ENCODE measurements at regions not wholly inside any gene's neighbourhood (a gene's known extent, or its start where the extent isn't known, plus 50 kb on each side); places are given as distances from the start of the nearest gene placed in this dataset.
A peak's percentile ranks its signal among the peaks of the same experiment; 100 is the strongest.
"Not testable (repeated sequence)": the region's sequence is repeated elsewhere in the genome, so short reads cannot be mapped to it uniquely, and the experiment has no call there.

DNA sequence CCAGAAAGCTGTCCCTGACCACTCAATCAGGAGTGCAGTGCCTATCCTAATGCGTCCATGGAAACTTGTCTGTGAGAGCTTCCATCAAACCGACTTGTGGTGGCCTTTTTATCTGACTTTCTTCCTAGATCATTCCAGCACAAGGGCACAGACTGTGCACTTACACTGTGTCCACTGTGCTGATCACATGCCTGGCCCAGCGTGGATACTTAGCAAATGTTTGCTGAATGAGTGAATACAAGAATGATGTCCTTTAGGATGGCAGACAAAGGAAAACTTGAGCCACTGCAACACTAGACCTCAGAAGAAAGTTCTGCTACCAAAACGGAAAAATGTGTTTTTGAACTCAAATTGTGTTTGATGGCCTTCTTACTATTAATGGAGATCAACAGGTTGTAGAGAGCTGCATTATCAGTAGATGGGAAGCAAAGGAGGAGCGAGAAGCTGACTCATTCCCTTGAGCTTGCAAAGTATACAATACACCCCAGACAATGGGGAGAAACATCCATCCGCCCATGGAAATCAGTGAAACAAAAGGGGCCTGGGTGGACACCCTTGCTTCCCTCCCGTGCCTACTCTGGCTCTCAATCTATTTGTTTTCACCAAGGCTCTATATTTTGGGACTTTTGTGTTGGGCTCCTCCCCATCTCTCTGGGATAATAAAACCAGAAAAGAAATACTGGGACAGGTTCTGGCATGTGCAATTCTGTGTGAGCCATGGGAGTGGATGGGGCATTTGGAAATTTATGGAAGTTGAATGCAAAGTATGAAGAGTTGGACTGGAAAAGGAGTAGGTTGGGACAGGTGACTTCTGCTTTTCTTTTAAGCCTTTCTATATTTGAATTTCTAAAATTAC is 76.2 kb upstream of the ZFAND5 start:
- peak; percentile 64 for DNase-seq
- in situ Hi-C loops (cut with HindIII; ENCODE audit: low pct_ligation_motif_present, low sequenced_read_pairs): no loop called here
- Histone ChIP-seq H3K4me3 (ENCODE audit: low read depth, low read length) (no peak overlapping the region), H3K27ac (peak overlapping the region; percentile 81), H3K27me3 (replicated peaks) (no peaks in the 10 kb centered on the region), H3K36me3 (replicated peaks) (no peaks in the 10 kb centered on the region)
- TF ChIP-seq, protein P1, sequence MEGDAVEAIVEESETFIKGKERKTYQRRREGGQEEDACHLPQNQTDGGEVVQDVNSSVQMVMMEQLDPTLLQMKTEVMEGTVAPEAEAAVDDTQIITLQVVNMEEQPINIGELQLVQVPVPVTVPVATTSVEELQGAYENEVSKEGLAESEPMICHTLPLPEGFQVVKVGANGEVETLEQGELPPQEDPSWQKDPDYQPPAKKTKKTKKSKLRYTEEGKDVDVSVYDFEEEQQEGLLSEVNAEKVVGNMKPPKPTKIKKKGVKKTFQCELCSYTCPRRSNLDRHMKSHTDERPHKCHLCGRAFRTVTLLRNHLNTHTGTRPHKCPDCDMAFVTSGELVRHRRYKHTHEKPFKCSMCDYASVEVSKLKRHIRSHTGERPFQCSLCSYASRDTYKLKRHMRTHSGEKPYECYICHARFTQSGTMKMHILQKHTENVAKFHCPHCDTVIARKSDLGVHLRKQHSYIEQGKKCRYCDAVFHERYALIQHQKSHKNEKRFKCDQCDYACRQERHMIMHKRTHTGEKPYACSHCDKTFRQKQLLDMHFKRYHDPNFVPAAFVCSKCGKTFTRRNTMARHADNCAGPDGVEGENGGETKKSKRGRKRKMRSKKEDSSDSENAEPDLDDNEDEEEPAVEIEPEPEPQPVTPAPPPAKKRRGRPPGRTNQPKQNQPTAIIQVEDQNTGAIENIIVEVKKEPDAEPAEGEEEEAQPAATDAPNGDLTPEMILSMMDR (IDR thresholded peaks at IDR 0.05; ENCODE audit: low read depth, low read length, missing control alignments): no peak

DNA sequence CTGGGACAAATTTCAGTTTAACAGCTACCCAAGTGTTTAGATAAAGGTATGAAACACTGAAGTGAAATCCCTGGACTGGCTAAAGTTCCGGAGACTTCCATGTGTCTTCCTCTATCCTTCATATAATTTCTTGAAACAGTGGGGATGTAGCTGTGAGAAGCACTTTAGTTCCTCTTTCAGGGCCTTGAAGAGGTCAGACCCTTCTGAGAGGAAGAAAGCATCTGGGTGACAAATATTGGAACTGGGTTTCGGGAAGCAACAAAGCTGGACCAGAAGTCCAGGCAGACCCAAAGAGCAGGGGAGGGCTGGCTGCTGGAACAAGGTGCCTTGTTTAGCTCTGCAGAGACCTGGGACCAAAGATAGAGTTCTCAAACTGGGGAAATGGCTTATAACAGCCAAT is 75.4 kb upstream of the ZFAND5 start:
- no peaks in the 10 kb centered on the region for H3K36me3 ChIP-seq (replicated peaks)
- DNase-seq: no peak
- TF ChIP-seq, protein P1 (IDR thresholded peaks at IDR 0.05; ENCODE audit: low read depth, low read length, missing control alignments): no peak
- in situ Hi-C loops (cut with HindIII; ENCODE audit: low pct_ligation_motif_present, low sequenced_read_pairs): no loop called here
- no peaks in the 10 kb centered on the region for H3K27me3 ChIP-seq (replicated peaks)
- no peak overlapping the region for H3K27ac ChIP-seq
- no peak overlapping the region for H3K4me3 ChIP-seq (ENCODE audit: low read depth, low read length)

DNA sequence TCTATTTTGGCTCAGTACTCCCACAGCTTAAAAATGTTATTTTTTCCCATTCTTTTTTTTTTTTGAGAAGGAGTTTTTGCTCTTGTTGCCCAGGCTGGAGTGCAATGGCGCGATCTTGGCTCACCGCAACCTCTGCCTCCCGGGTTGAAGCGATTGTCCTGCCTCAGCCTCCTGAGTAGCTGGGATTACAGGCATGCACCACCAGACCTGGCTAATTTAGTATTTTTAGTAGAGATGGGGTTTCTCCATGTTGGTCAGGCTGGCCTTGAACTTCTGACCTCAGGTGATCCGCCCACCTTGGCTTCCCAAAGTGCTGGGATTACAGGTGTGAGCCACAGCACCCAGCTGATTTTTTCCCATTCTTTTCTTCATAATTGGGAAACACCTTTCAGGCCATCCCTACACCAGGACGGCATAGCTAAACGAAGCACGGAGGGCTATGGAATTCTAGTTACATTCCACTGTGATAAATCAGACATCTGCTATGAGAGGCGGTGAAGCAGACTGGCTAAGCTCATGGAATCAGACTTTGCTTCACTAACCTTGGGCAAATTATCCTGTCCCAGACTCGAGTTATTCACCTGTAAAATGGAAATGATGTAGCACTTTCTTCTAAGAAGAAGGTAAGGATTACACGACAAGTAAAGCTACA is 68.7 kb upstream of the ZFAND5 start:
- in situ Hi-C loops (cut with HindIII; ENCODE audit: low pct_ligation_motif_present, low sequenced_read_pairs); H3K36me3 ChIP-seq (replicated peaks); H3K27ac ChIP-seq; H3K27me3 ChIP-seq (replicated peaks); H3K4me3 ChIP-seq (ENCODE audit: low read depth, low read length): not testable (repeated sequence)
- peak; percentile 70 for DNase-seq

DNA sequence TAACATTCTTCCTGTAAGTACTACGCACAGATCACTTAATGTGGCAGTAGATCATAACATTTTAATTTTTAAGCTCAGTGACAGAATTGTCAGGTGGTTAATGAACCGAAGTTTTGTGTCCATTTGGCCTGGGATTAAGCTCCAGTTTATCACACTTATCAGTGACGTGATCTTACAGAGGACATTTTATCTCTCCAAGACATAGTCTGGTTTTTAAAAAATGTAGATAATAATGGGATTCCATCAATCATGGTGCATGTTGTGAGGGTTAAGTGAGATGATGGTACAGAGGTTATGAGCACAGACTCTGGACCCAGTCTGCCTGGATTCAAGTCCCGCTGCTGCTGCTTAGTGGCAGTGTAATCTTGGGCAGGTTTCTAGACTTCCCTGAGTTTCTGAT is 66.0 kb upstream of the ZFAND5 start:
- Histone ChIP-seq H3K36me3 (replicated peaks) (no peaks in the 10 kb centered on the region), H3K27ac (no peak overlapping the region), H3K27me3 (replicated peaks) (no peaks in the 10 kb centered on the region), H3K4me3 (ENCODE audit: low read depth, low read length) (no peak overlapping the region)
- TF ChIP-seq, protein P1 (IDR thresholded peaks at IDR 0.05; ENCODE audit: low read depth, low read length, missing control alignments): no peak
- in situ Hi-C loops (cut with HindIII; ENCODE audit: low pct_ligation_motif_present, low sequenced_read_pairs): no loop called here
- peak; percentile 3 for DNase-seq

DNA sequence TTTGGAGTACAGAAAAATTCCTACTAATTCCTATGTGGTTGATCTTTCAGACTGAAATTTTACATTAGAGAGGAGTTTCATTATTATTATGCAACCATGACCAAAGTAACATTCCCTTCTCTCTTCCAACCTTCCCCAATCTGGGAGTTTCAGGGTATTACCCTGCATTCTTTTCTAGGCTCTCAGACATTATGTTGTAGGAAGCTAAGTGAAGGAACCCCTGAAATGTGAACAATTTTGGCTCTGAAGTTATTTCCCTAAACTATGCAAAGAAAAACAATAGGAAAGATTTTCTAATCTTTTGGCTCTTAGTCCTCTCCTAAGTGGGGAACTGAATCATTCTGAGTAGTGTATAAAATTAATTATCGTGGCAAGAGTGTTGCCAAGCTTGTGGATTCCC is 63.3 kb upstream of the ZFAND5 start:
- in situ Hi-C loops (cut with HindIII; ENCODE audit: low pct_ligation_motif_present, low sequenced_read_pairs): no loop called here
- TF ChIP-seq, protein P1 (IDR thresholded peaks at IDR 0.05; ENCODE audit: low read depth, low read length, missing control alignments): no peak
- no peak overlapping the region for H3K4me3 ChIP-seq (ENCODE audit: low read depth, low read length)
- peak overlapping the region; percentile 26 for H3K27ac ChIP-seq
- no peaks in the 10 kb centered on the region for H3K36me3 ChIP-seq (replicated peaks)
- peak; percentile 4 for DNase-seq
- no peaks in the 10 kb centered on the region for H3K27me3 ChIP-seq (replicated peaks)

DNA sequence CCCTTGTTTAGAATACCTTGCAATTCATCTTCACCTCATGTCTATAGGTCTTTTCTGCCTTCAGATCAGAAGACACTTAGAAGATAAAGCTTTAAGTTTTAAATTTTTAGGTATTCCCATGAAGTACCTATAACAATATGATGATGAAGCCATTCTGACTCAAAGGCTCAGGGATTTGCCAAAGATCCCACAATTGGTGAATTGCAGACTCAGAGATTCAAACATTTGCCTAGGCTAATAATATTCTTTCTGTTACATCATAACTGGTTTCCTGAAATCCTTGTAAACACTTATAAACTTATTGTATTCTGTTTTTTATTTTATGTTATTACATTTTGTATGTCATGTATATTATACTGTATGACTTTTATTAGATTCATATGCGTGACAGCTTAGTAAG is 62.8 kb upstream of the ZFAND5 start:
- Histone ChIP-seq H3K27ac (no peak overlapping the region), H3K4me3 (ENCODE audit: low read depth, low read length) (no peak overlapping the region), H3K27me3 (replicated peaks) (no peaks in the 10 kb centered on the region), H3K36me3 (replicated peaks) (no peaks in the 10 kb centered on the region)
- TF ChIP-seq, protein P1 (IDR thresholded peaks at IDR 0.05; ENCODE audit: low read depth, low read length, missing control alignments): no peak
- in situ Hi-C loops (cut with HindIII; ENCODE audit: low pct_ligation_motif_present, low sequenced_read_pairs): no loop called here
- no peak for DNase-seq

Measured in brain microvascular endothelial cell (primary cell).